ENCODE measurements at regions not wholly inside any gene's neighbourhood (a gene's known extent, or its start where the extent isn't known, plus 50 kb on each side); places are given as distances from the start of the nearest gene placed in this dataset.

GRCh38 chr3:18075799-18076198 lies 333.4 kb upstream of the TBC1D5 start:
- WGBS, 2 experiments (ENCODE audit: low coverage in 1 of 2, low lambda C conversion rate in 2 of 2, missing lambda C conversion rate in 2 of 2), result 90 to 93% methylated on average over 1 of the region's 1 CpG
- no peaks in the 10 kb centered on the region for H3K27me3 ChIP-seq (replicated peaks; ENCODE audit: insufficient read depth)
- no peaks in the 10 kb centered on the region for H3K9me2 ChIP-seq (ENCODE audit: insufficient read depth)
- H3K9me3 ChIP-seq (ENCODE audit: low read depth), result no peaks in the 10 kb centered on the region
- no peaks in the 10 kb centered on the region for H4K20me1 ChIP-seq (ENCODE audit: insufficient read depth)
- H3K9ac ChIP-seq, result no peak overlapping the region
- in situ Hi-C loops (cut with MboI), result no loop called here
- H3F3A ChIP-seq (ENCODE audit: insufficient read depth), result peaks cover 13% of the 10 kb centered on the region
- no peak overlapping the region for H3K4me2 ChIP-seq (ENCODE audit: unreplicated experiment)
- no peaks in the 10 kb centered on the region for H3K36me3 ChIP-seq (ENCODE audit: low read depth)
- peak; percentile 26 for DNase-seq
- H3K79me2 ChIP-seq (ENCODE audit: insufficient read depth), result no peaks in the 10 kb centered on the region
- TF ChIP-seq EZH2phosphoT487 (IDR thresholded peaks at IDR 0.05; ENCODE audit: insufficient read depth, low read depth), result no peak
- TF ChIP-seq EZH2 (IDR thresholded peaks at IDR 0.05; ENCODE audit: insufficient read depth, poor library complexity, severe bottlenecking), result no peak
- no peak overlapping the region for H3K4me3 ChIP-seq
- no peak overlapping the region for H3K27ac ChIP-seq
- H2AFZ ChIP-seq, result no peak overlapping the region
- H3K4me1 ChIP-seq (ENCODE audit: insufficient read depth), result peaks cover 20% of the 10 kb centered on the region

GRCh38 chr3:18071833-18072232 lies 329.4 kb upstream of the TBC1D5 start:
- Histone ChIP-seq H3F3A (ENCODE audit: insufficient read depth) (peaks cover 12% of the 10 kb centered on the region), H4K20me1 (ENCODE audit: insufficient read depth) (no peaks in the 10 kb centered on the region), H3K4me3 (no peak overlapping the region), H2AFZ (no peak overlapping the region), H3K4me2 (ENCODE audit: unreplicated experiment) (no peak overlapping the region), H3K27ac (no peak overlapping the region), H3K9me3 (ENCODE audit: low read depth) (no peaks in the 10 kb centered on the region), H3K9me2 (ENCODE audit: insufficient read depth) (no peaks in the 10 kb centered on the region), H3K79me2 (ENCODE audit: insufficient read depth) (no peaks in the 10 kb centered on the region), H3K27me3 (replicated peaks; ENCODE audit: insufficient read depth) (no peaks in the 10 kb centered on the region), H3K36me3 (ENCODE audit: low read depth) (no peaks in the 10 kb centered on the region), H3K9ac (no peak overlapping the region), H3K4me1 (ENCODE audit: insufficient read depth) (0 out of 2 replicates have a peak, but pooled peaks cover 17% of the 10 kb centered on the region)
- TF ChIP-seq EZH2 (IDR thresholded peaks at IDR 0.05; ENCODE audit: insufficient read depth, poor library complexity, severe bottlenecking), result no peak
- TF ChIP-seq EZH2phosphoT487 (IDR thresholded peaks at IDR 0.05; ENCODE audit: insufficient read depth, low read depth), result no peak
- in situ Hi-C loops (cut with MboI), result no loop called here
- DNase-seq, result no peak

- 10 to 12% methylated on average over 1 of the region's 1 CpG for WGBS, 2 experiments (ENCODE audit: low coverage in 1 of 2, low lambda C conversion rate in 2 of 2, missing lambda C conversion rate in 2 of 2)
- Histone ChIP-seq H3K27ac (no peak overlapping the region), H3K9me3 (ENCODE audit: low read depth) (no peaks in the 10 kb centered on the region), H3K9me2 (ENCODE audit: insufficient read depth) (no peaks in the 10 kb centered on the region), H3K4me3 (no peak overlapping the region), H3K4me1 (ENCODE audit: insufficient read depth) (0 out of 2 replicates have a peak, but pooled peaks cover 17% of the 10 kb centered on the region), H3K36me3 (ENCODE audit: low read depth) (no peaks in the 10 kb centered on the region), H3K9ac (no peak overlapping the region), H3K4me2 (ENCODE audit: unreplicated experiment) (no peak overlapping the region), H3K27me3 (replicated peaks; ENCODE audit: insufficient read depth) (no peaks in the 10 kb centered on the region), H3K79me2 (ENCODE audit: insufficient read depth) (no peaks in the 10 kb centered on the region), H4K20me1 (ENCODE audit: insufficient read depth) (no peaks in the 10 kb centered on the region), H2AFZ (no peak overlapping the region), H3F3A (ENCODE audit: insufficient read depth) (peaks cover 12% of the 10 kb centered on the region)
- TF ChIP-seq EZH2phosphoT487 (IDR thresholded peaks at IDR 0.05; ENCODE audit: insufficient read depth, low read depth), result no peak
- TF ChIP-seq EZH2 (IDR thresholded peaks at IDR 0.05; ENCODE audit: insufficient read depth, poor library complexity, severe bottlenecking), result no peak
- in situ Hi-C loops (cut with MboI), result no loop called here
- no peak for DNase-seq
These were observed 328.5 kb upstream of the TBC1D5 start for GRCh38 chr3:18070944-18071343.

- no peaks in the 10 kb centered on the region for H3K9me2 ChIP-seq (ENCODE audit: insufficient read depth)
- no peak overlapping the region for H3K4me3 ChIP-seq
- 46 to 68% methylated on average over 2 of the region's 2 CpGs for WGBS, 2 experiments (ENCODE audit: low coverage in 1 of 2, low lambda C conversion rate in 2 of 2, missing lambda C conversion rate in 2 of 2)
- H4K20me1 ChIP-seq (ENCODE audit: insufficient read depth), result no peaks in the 10 kb centered on the region
- no peaks in the 10 kb centered on the region for H3K79me2 ChIP-seq (ENCODE audit: insufficient read depth)
- H3K27me3 ChIP-seq (replicated peaks; ENCODE audit: insufficient read depth), result no peaks in the 10 kb centered on the region
- in situ Hi-C loops (cut with MboI), result no loop called here
- no peak for DNase-seq
- TF ChIP-seq EZH2 (IDR thresholded peaks at IDR 0.05; ENCODE audit: insufficient read depth, poor library complexity, severe bottlenecking) (no peak), EZH2phosphoT487 (IDR thresholded peaks at IDR 0.05; ENCODE audit: insufficient read depth, low read depth) (no peak)
- H3K9me3 ChIP-seq (ENCODE audit: low read depth), result no peaks in the 10 kb centered on the region
- H3K36me3 ChIP-seq (ENCODE audit: low read depth), result no peaks in the 10 kb centered on the region
- no peak overlapping the region for H2AFZ ChIP-seq
- peaks cover 12% of the 10 kb centered on the region for H3F3A ChIP-seq (ENCODE audit: insufficient read depth)
- 0 out of 2 replicates have a peak, but pooled peaks cover 18% of the 10 kb centered on the region for H3K4me1 ChIP-seq (ENCODE audit: insufficient read depth)
- H3K4me2 ChIP-seq (ENCODE audit: unreplicated experiment), result no peak overlapping the region
- no peak overlapping the region for H3K9ac ChIP-seq
- H3K27ac ChIP-seq, result no peak overlapping the region
These were observed 327.8 kb upstream of the TBC1D5 start for GRCh38 chr3:18070231-18070630.

- peak; percentile 54 for DNase-seq
- TF ChIP-seq EZH2phosphoT487 (IDR thresholded peaks at IDR 0.05; ENCODE audit: insufficient read depth, low read depth) (no peak), EZH2 (IDR thresholded peaks at IDR 0.05; ENCODE audit: insufficient read depth, poor library complexity, severe bottlenecking) (no peak)
- WGBS, 2 experiments (ENCODE audit: low coverage in 1 of 2, low lambda C conversion rate in 2 of 2, missing lambda C conversion rate in 2 of 2), result 87 to 98% methylated on average over 1 of the region's 1 CpG
- H3K4me2 ChIP-seq (ENCODE audit: unreplicated experiment), result no peak overlapping the region
- no peak overlapping the region for H3K4me3 ChIP-seq
- H3K9me3 ChIP-seq (ENCODE audit: low read depth), result no peaks in the 10 kb centered on the region
- H3F3A ChIP-seq (ENCODE audit: insufficient read depth), result peaks cover 14% of the 10 kb centered on the region
- no peaks in the 10 kb centered on the region for H3K79me2 ChIP-seq (ENCODE audit: insufficient read depth)
- in situ Hi-C loops (cut with MboI), result no loop called here
- H3K9ac ChIP-seq, result no peak overlapping the region
- H3K9me2 ChIP-seq (ENCODE audit: insufficient read depth), result no peaks in the 10 kb centered on the region
- no peaks in the 10 kb centered on the region for H3K36me3 ChIP-seq (ENCODE audit: low read depth)
- no peaks in the 10 kb centered on the region for H4K20me1 ChIP-seq (ENCODE audit: insufficient read depth)
- no peak overlapping the region for H2AFZ ChIP-seq
- peak overlapping the region; percentile 1; the same call in 1 of the 2 replicates for H3K27ac ChIP-seq
- peaks cover 25% of the 10 kb centered on the region; the same call in 1 of the 2 replicates for H3K4me1 ChIP-seq (ENCODE audit: insufficient read depth)
- no peaks in the 10 kb centered on the region for H3K27me3 ChIP-seq (replicated peaks; ENCODE audit: insufficient read depth)
These were observed 327.1 kb upstream of the TBC1D5 start for GRCh38 chr3:18069568-18069967.
